HG02678 (cell line): ENCODE measurements at regions not wholly inside any gene's neighbourhood (a gene's known extent, or its start where the extent isn't known, plus 50 kb on each side); places are given as distances from the start of the nearest gene placed in this dataset.
A peak's percentile ranks its signal among the peaks of the same experiment; 100 is the strongest.

Experiments
- ATAC-seq: cut with Tn5 transposase; IDR thresholded peaks from one replicate; pipeline ENCODE4 v1.9.1; 2021; ENCODE audit warnings: mild to moderate bottlenecking, moderate library complexity; ENCODE audit not compliant: unreplicated experiment

- ATAC-seq: no peak
Observed at GRCh38 chr2:176536439-176537133, 267.3 kb downstream of the MTX2 start.

- no peak for ATAC-seq
Observed at GRCh38 chr2:176537932-176538331, 268.7 kb downstream of the MTX2 start.

GRCh38 chr2:176540995-176541394 is 271.8 kb downstream of the MTX2 start:
- ATAC-seq: no peak

- ATAC-seq: no peak
Observed at GRCh38 chr2:176542476-176542875, 273.2 kb downstream of the MTX2 start.

- ATAC-seq: no peak
Observed at GRCh38 chr2:176544557-176544956, 275.3 kb downstream of the MTX2 start.

- ATAC-seq: no peak
Observed at GRCh38 chr2:176544991-176545956, 276.0 kb downstream of the MTX2 start.

GRCh38 chr2:176546550-176546949 is 277.3 kb downstream of the MTX2 start:
- no peak for ATAC-seq

- no peak for ATAC-seq
Observed at GRCh38 chr2:176552501-176553135, 283.4 kb downstream of the MTX2 start.

- ATAC-seq: no peak
Observed at GRCh38 chr2:176553685-176554100, 284.5 kb downstream of the MTX2 start.

GRCh38 chr2:176554101-176555048 is 285.1 kb downstream of the MTX2 start:
- ATAC-seq: peak; percentile 64

- no peak for ATAC-seq
Observed at GRCh38 chr2:176555112-176555511, 285.9 kb downstream of the MTX2 start.

- ATAC-seq: no peak
Observed at GRCh38 chr2:176555781-176556180, 286.5 kb downstream of the MTX2 start.

GRCh38 chr2:176556373-176556772 is 287.1 kb downstream of the MTX2 start:
- ATAC-seq: no peak

- ATAC-seq: no peak
Observed at GRCh38 chr2:176557821-176558220, 288.6 kb downstream of the MTX2 start.

- no peak for ATAC-seq
Observed at GRCh38 chr2:176558574-176559140, 289.4 kb downstream of the MTX2 start.

- ATAC-seq: no peak
Observed at GRCh38 chr2:176560296-176560695, 291.1 kb downstream of the MTX2 start.

GRCh38 chr2:176561706-176562105 is 292.5 kb downstream of the MTX2 start:
- no peak for ATAC-seq

- ATAC-seq: no peak
Observed at GRCh38 chr2:176562359-176563078, 293.3 kb downstream of the MTX2 start.

- ATAC-seq: no peak
Observed at GRCh38 chr2:176565641-176566323, 296.5 kb downstream of the MTX2 start.
